Activated CD8-positive, alpha-beta T cell treated with anti-CD3 and anti-CD28 coated beads, Interleukin-2, amount 10 ng/mL, durations not matched to agents 7 days and 5 days (primary cell): ENCODE measurements at regions not wholly inside any gene's neighbourhood (a gene's known extent, or its start where the extent isn't known, plus 50 kb on each side); places are given as distances from the start of the nearest gene placed in this dataset.

ENCODE experiments used
- ATAC-seq: fragments of 150-1000 bp; cut with Tn5 transposase; one replicate; pipeline ENCODE4 v1.10.0; 2021; ENCODE audit warnings: moderate library complexity
- CTCF ChIA-PET: fragments of 350-600 bp; sonication (Branson Sonifier 250); formaldehyde crosslinking; loops from one replicate; lab custom pipeline; 2021; ENCODE audit warnings: antibody characterized with exemption; lab: Charles Lee
- POLR2A ChIA-PET: fragments of 350-600 bp; sonication (Branson Sonifier 250); formaldehyde crosslinking; loops from one replicate; lab custom pipeline; 2021; ENCODE audit warnings: antibody characterized with exemption; lab: Charles Lee
- DNase-seq: peaks from one replicate; pipeline ENCODE4 v3.0.0-alpha.2; 2020
- H3K27ac Mint-ChIP-seq: one replicate; pipeline ENCODE4 v1.8.0; 2021; ENCODE audit warnings: mild to moderate bottlenecking, mixed read lengths
- H3K27me3 Mint-ChIP-seq: one replicate; pipeline ENCODE4 v1.8.0; 2021; ENCODE audit warnings: low read depth, mixed read lengths
- H3K36me3 Mint-ChIP-seq: one replicate; pipeline ENCODE4 v1.8.0; 2021; ENCODE audit warnings: low read depth, mixed read lengths
- H3K4me1 Mint-ChIP-seq: one replicate; pipeline ENCODE4 v1.8.0; 2021; ENCODE audit warnings: low read depth, mixed read lengths
- H3K4me3 Mint-ChIP-seq: one replicate; pipeline ENCODE4 v1.8.0; 2021; ENCODE audit warnings: mild to moderate bottlenecking, mixed read lengths
- H3K9me3 Mint-ChIP-seq: one replicate; pipeline ENCODE4 v1.8.0; 2022; ENCODE audit warnings: mixed read lengths; ENCODE audit not compliant: insufficient read depth

DNA sequence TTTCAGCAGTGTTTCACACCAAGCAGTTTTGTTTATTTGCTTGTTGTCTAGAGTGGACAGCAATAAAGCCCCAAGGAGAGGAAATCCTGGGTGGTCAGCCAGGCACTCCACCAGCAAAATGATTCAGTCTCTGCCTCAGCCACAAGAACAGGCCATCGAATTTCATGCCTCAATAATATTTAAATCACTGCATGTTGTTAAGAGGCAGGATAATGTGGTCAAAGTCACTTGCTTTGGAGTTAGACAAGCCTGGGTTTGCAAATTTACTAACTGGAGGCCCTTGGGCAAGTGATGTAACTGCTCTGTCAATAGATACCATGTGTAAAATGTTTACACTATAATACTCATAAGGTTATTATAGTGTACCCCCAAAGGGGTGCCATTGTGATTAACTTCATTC is 349.6 kb downstream of the LMO4 start:
- Mint-ChIP-seq H3K27ac (no peak overlapping the region), H3K4me3 (no peak overlapping the region), H3K4me1 (no peaks in the 10 kb centered on the region), H3K9me3 (no peaks in the 10 kb centered on the region), H3K27me3 (no peaks in the 10 kb centered on the region), H3K36me3 (no peaks in the 10 kb centered on the region)
- DNase-seq = no peak
- POLR2A ChIA-PET = no interaction called here
- CTCF ChIA-PET = no interaction called here
- ATAC-seq = no peak

DNA sequence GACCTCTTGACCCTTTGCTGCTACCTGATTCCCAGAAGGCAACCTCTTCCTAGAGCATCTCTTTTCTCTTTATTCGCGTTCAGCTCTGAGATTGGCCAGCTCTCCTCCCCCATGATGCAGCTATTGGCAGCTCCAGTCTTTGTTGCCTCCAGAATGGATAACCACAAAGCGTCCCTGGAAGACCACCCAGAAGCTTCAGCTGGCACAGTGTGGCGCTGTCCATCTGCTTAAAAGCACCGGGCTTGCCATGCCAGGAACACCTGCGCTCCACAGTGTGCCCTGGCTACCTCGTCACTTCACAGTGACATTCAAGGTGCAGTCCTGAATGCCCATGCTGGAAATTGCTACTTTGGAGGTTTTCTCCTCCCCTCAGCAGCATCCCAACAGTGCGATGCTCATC is 353.9 kb downstream of the LMO4 start:
- Mint-ChIP-seq H3K27ac (no peak overlapping the region), H3K9me3 (no peaks in the 10 kb centered on the region), H3K4me1 (no peaks in the 10 kb centered on the region), H3K4me3 (no peak overlapping the region), H3K36me3 (no peaks in the 10 kb centered on the region), H3K27me3 (no peaks in the 10 kb centered on the region)
- ChIA-PET POLR2A (no interaction called here), CTCF (no interaction called here)
- DNase-seq (no peak), ATAC-seq (no peak)

- no peak for DNase-seq
- POLR2A ChIA-PET = no interaction called here
- no peaks in the 10 kb centered on the region for H3K27me3 Mint-ChIP-seq
- H3K36me3 Mint-ChIP-seq = no peaks in the 10 kb centered on the region
- CTCF ChIA-PET = no interaction called here
- H3K27ac Mint-ChIP-seq = no peak overlapping the region
- no peak overlapping the region for H3K4me3 Mint-ChIP-seq
- H3K9me3 Mint-ChIP-seq = no peaks in the 10 kb centered on the region
- no peak for ATAC-seq
- H3K4me1 Mint-ChIP-seq = no peaks in the 10 kb centered on the region
Observed at GRCh38 chr1:87683196-87683956, 354.7 kb downstream of the LMO4 start.

DNA sequence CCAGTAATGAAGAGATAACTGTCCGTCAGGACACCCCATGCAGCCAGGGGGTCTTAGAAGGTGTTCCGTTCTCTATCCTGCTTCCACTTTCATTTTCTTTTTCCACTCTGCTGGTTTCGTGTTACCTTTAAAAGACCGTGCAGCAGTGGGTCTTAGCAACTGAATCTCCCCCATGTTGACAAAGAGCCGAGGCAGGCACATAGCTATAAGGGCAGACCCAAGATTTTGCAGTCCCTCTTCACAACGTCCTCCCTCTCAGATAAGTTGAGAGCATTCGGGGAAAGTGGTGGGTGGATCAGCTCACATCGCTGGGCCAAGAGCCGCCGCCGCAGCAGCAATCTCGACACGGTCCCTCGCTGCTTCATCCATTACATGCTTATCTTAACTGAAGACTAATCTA is 355.5 kb downstream of the LMO4 start:
- Mint-ChIP-seq H3K36me3 (no peaks in the 10 kb centered on the region), H3K4me3 (peak overlapping the region; percentile 47), H3K4me1 (no peaks in the 10 kb centered on the region), H3K27ac (peak overlapping the region; percentile 54), H3K27me3 (no peaks in the 10 kb centered on the region), H3K9me3 (no peaks in the 10 kb centered on the region)
- CTCF ChIA-PET = no interaction called here
- DNase-seq = no peak
- ATAC-seq = peak; percentile 33
- POLR2A ChIA-PET = no interaction called here

DNA sequence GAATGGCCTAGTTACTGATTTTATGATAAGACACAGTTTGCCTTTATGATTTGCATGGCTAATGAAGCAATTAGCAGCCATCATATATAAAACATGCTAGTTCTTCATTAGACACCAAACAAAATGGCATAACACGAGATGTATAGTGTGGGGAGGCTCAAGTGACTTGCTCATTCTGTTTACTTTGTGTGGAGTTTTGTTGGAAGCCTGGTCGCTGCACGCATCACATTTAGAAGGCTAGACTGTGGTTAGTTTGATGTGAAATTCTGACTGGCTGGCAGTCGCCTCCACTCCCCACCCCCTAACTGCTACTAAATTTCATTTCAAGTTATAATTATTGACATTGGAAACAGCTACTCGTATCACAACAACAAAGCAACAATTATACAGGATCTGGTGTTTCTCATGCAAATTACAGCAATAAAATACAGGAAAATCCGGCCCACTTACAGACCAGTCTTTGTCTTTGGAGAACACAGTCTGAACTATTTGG is 356.1 kb downstream of the LMO4 start:
- Mint-ChIP-seq H3K9me3 (no peaks in the 10 kb centered on the region), H3K4me1 (no peaks in the 10 kb centered on the region), H3K27ac (no peak overlapping the region), H3K4me3 (peak overlapping the region; percentile 47), H3K27me3 (no peaks in the 10 kb centered on the region), H3K36me3 (no peaks in the 10 kb centered on the region)
- CTCF ChIA-PET = no interaction called here
- no peak for DNase-seq
- no peak for ATAC-seq
- POLR2A ChIA-PET = interaction anchor here (0.8 kb wide), 1 partner anchor 46 kb away, joined by 3 read pairs; no protein-coding TSS in a partner anchor

GRCh38 chr1:87685311-87686135 is 356.8 kb downstream of the LMO4 start:
- ChIA-PET CTCF (no interaction called here), POLR2A (interaction anchor here (0.8 kb wide), 1 partner anchor 45 kb away, joined by 3 read pairs; no protein-coding TSS in a partner anchor)
- DNase-seq (no peak), ATAC-seq (no peak)
- no peaks in the 10 kb centered on the region for H3K9me3 Mint-ChIP-seq
- H3K4me1 Mint-ChIP-seq = no peaks in the 10 kb centered on the region
- H3K36me3 Mint-ChIP-seq = no peaks in the 10 kb centered on the region
- H3K27ac Mint-ChIP-seq = no peak overlapping the region
- no peaks in the 10 kb centered on the region for H3K27me3 Mint-ChIP-seq
- no peak overlapping the region for H3K4me3 Mint-ChIP-seq

DNA sequence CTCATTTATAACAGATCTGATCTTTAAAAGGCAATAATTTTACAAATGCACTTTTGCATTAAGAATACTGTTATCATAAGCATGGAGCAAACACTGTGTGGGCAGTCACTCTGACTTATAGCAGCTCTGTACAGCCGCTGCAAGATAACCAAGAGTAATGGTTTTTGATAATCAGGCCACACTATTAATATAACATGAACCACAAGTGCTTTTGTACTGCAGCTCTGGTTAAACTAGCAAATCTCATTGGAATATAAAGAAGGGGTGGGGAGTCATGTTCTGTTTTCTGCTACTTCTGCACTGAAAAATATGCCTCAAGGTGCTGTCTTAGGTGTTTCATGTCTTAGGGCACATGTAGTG is 357.4 kb downstream of the LMO4 start:
- no peak for ATAC-seq
- no peak for DNase-seq
- Mint-ChIP-seq H3K27me3 (peaks cover 4% of the 10 kb centered on the region), H3K9me3 (no peaks in the 10 kb centered on the region), H3K4me3 (no peak overlapping the region), H3K36me3 (no peaks in the 10 kb centered on the region), H3K4me1 (no peaks in the 10 kb centered on the region), H3K27ac (no peak overlapping the region)
- CTCF ChIA-PET = no interaction called here
- POLR2A ChIA-PET = no interaction called here

DNA sequence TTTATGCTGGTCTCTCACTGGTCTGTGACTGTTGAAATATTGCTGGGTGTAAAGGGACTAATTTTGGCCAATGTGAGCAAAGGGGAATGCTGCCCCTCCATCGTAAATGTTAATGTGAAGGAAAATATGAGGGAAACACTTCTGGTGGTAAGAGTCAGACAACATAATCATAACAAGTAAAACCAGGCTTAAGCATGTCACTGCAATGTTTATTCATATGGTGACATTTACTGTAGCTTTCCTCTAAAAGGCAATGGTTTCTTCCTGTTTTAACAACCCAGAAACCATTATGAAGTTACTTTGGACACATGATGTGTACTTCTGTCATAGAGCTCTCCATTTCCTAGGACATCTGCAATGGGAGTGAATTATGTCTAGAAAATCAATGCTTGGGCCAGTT is 358.0 kb downstream of the LMO4 start:
- CTCF ChIA-PET = no interaction called here
- H3K4me3 Mint-ChIP-seq = no peak overlapping the region
- H3K9me3 Mint-ChIP-seq = no peaks in the 10 kb centered on the region
- H3K36me3 Mint-ChIP-seq = no peaks in the 10 kb centered on the region
- POLR2A ChIA-PET = no interaction called here
- no peak overlapping the region for H3K27ac Mint-ChIP-seq
- ATAC-seq = no peak
- H3K27me3 Mint-ChIP-seq = peaks cover 4% of the 10 kb centered on the region
- DNase-seq = no peak
- H3K4me1 Mint-ChIP-seq = no peaks in the 10 kb centered on the region

- Mint-ChIP-seq H3K36me3 (no peaks in the 10 kb centered on the region), H3K9me3 (no peaks in the 10 kb centered on the region), H3K27ac (no peak overlapping the region), H3K4me3 (no peak overlapping the region), H3K27me3 (peaks cover 4% of the 10 kb centered on the region), H3K4me1 (no peaks in the 10 kb centered on the region)
- CTCF ChIA-PET = no interaction called here
- ATAC-seq = no peak
- POLR2A ChIA-PET = no interaction called here
- DNase-seq = no peak
Observed at GRCh38 chr1:87688136-87688535, 359.5 kb downstream of the LMO4 start.

- POLR2A ChIA-PET = no interaction called here
Observed at GRCh38 chr1:87689487-87689886, 360.8 kb downstream of the LMO4 start.

DNA sequence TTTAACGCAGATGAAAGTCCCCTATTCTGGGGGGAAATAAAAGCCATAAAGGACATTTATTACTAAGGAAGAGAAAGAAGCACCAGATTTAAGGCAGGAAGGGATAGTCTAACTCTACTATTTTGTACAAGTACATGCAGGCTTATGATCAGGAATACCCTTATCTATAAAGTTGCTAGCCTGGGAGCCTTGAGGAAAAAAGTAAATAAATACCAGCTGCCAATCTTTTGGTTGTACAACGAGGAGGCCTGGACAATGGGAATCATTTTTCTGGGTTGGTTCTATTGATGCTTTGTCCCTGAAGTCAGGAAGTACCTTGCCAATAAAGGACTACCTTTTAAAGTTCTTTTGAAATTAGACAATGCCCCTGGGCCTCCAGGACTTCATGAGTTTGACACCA is 367.8 kb downstream of the LMO4 start:
- Mint-ChIP-seq H3K27ac (no peak overlapping the region), H3K4me3 (no peak overlapping the region), H3K9me3 (peaks cover 6% of the 10 kb centered on the region), H3K27me3 (no peaks in the 10 kb centered on the region), H3K4me1 (no peaks in the 10 kb centered on the region), H3K36me3 (no peaks in the 10 kb centered on the region)
- ATAC-seq (no peak), DNase-seq (no peak)
- ChIA-PET POLR2A (no interaction called here), CTCF (no interaction called here)

More at GRCh38 chr1:87689487-87689886, 360.8 kb downstream of the LMO4 start:
- ATAC-seq (no peak), DNase-seq (no peak)
- Mint-ChIP-seq H3K4me1 (no peaks in the 10 kb centered on the region), H3K4me3 (no peak overlapping the region), H3K27ac (no peak overlapping the region), H3K9me3 (no peaks in the 10 kb centered on the region), H3K36me3 (no peaks in the 10 kb centered on the region), H3K27me3 (peaks cover 4% of the 10 kb centered on the region)
- CTCF ChIA-PET = no interaction called here

DNA sequence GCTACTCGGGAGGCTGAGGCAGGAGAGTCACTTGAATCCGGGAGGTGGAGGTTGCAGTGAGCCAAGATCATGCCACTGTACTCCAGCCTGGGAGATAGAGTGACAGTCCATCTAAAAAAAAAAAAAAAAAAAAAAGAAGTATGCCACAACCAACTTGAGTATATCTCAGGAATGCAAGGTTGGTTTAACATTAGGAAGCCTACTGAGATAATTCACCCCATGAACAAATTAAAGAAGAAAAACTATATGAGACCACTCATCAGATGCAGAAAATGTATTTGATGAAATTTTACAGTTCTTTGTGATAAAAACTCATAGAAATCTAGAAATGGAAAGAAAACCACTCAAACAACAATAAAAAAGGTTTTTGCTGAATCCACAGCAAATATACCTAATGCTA is 373.8 kb downstream of the LMO4 start:
- DNase-seq (no peak), ATAC-seq (no peak)
- Mint-ChIP-seq H3K9me3 (peaks cover 9% of the 10 kb centered on the region), H3K27ac (no peak overlapping the region), H3K27me3 (no peaks in the 10 kb centered on the region), H3K36me3 (no peaks in the 10 kb centered on the region), H3K4me3 (no peak overlapping the region), H3K4me1 (no peaks in the 10 kb centered on the region)
- POLR2A ChIA-PET = no interaction called here
- CTCF ChIA-PET = no interaction called here
